Endothelial cell of umbilical vein (primary cell): ENCODE measurements at regions not wholly inside any gene's neighbourhood (a gene's known extent, or its start where the extent isn't known, plus 50 kb on each side); places are given as distances from the start of the nearest gene placed in this dataset.

Experiments
- BruUV-seq: library from RNA; stranded (reverse); fragments of 400-500 nt; replicated peaks from 2 replicates; lab custom pipeline; 2021; lab: Mats Ljungman, UMichigan
- CTCF ChIA-PET: fragments of 300-600, 350-600 bp; sonication (Branson Sonifier 250); formaldehyde crosslinking; loops from one replicate; lab custom pipeline; 2021; ENCODE audit warnings: antibody characterized with exemption, inconsistent platforms; lab: Charles Lee
- POLR2A ChIA-PET: fragments of 300-600, 350-600 bp; sonication (Branson Sonifier 250); formaldehyde crosslinking; loops from one replicate; lab custom pipeline; 2021; ENCODE audit warnings: antibody characterized with exemption, inconsistent platforms; lab: Charles Lee
- DNase-seq: peaks from one replicate; pipeline ENCODE4 v3.0.0-alpha.2; 2011; ENCODE audit warnings: low read depth, low spot score
- FAIRE-seq: peaks from 2 replicates; lab custom pipeline; 2011; peaks lifted over from hg19 to GRCh38; lab: Jason Lieb, UNC
- H2AFZ ChIP-seq: 2 replicates; pipeline ENCODE4 v1.6.0; 2012; ENCODE audit warnings: low read depth, low read length, control low read depth, inconsistent platforms
- H3K27ac ChIP-seq: 2 replicates; pipeline ENCODE4 v1.5.1; 2011; ENCODE audit warnings: low read depth, mild to moderate bottlenecking, control low read depth, low read length, moderate library complexity; ENCODE audit not compliant: insufficient read depth
- H3K27me3 ChIP-seq, 2 experiments: 2 replicates each; pipeline versions ENCODE4 v1.6.0 to v1.6.1; 2011; ENCODE audit warnings: low read length in 2 of 2, mixed read lengths in 1 of 2; ENCODE audit not compliant: control insufficient read depth in 2 of 2, insufficient read depth in 2 of 2
- H3K36me3 ChIP-seq, 2 experiments: 2 replicates in 1 of 2; 3 replicates in 1 of 2; pipeline ENCODE4 v1.5.1; 2011; ENCODE audit warnings: low read length in 2 of 2, mild to moderate bottlenecking in 1 of 2, moderate library complexity in 1 of 2; ENCODE audit not compliant: control insufficient read depth in 2 of 2, insufficient read depth in 2 of 2; ENCODE audit errors: extremely low read depth in 1 of 2
- H3K4me1 ChIP-seq: 3 replicates; pipeline ENCODE4 v1.5.1; 2011; ENCODE audit warnings: mild to moderate bottlenecking, low read length; ENCODE audit not compliant: control insufficient read depth, insufficient read depth; ENCODE audit errors: extremely low read depth
- H3K4me2 ChIP-seq: 2 replicates; pipeline ENCODE4 v1.6.1; 2011; ENCODE audit warnings: low read length, control low read depth, mixed read lengths; ENCODE audit not compliant: insufficient read depth
- H3K4me3 ChIP-seq, 3 experiments: fragments of 200-600 bp in 1 of 3; sonication (generic), shearing (Covaris generic) in 1 of 3; replicated peaks in 1 of 3; 2 replicates each; pipeline ENCODE4 v1.5.1; 2011 to 2016; ENCODE audit warnings: control low read depth in 3 of 3, low read length in 3 of 3, mild to moderate bottlenecking in 2 of 3, inconsistent platforms in 1 of 3, low read depth in 1 of 3, moderate library complexity in 1 of 3; ENCODE audit not compliant: insufficient read depth in 1 of 3
- H3K79me2 ChIP-seq: 2 replicates; pipeline ENCODE4 v1.6.0; 2012; ENCODE audit warnings: low read length, inconsistent platforms; ENCODE audit not compliant: control insufficient read depth, insufficient read depth
- H3K9ac ChIP-seq: replicated peaks from 2 replicates; pipeline ENCODE3; 2011; ENCODE audit warnings: low read length, control low read depth; ENCODE audit not compliant: insufficient read depth; ENCODE audit errors: extremely low read depth
- H3K9me1 ChIP-seq: replicated peaks from 3 replicates; pipeline ENCODE4 v1.6.0; 2011; ENCODE audit warnings: mild to moderate bottlenecking, low read length; ENCODE audit not compliant: control insufficient read depth, insufficient read depth; ENCODE audit errors: extremely low read depth
- H3K9me3 ChIP-seq: replicated peaks from 2 replicates; pipeline ENCODE4 v1.5.1; 2012; ENCODE audit warnings: low read length, inconsistent platforms; ENCODE audit not compliant: control insufficient read depth, insufficient read depth
- H4K20me1 ChIP-seq: replicated peaks from 2 replicates; pipeline ENCODE3; 2011; ENCODE audit warnings: mild to moderate bottlenecking, low read length; ENCODE audit not compliant: control insufficient read depth, insufficient read depth; ENCODE audit errors: extremely low read depth
- CTCF ChIP-seq, 2 donors: IDR thresholded peaks; 1 replicate in 1 of 2; 2 replicates in 1 of 2; pipeline ENCODE4 v1.5.1; 2011; ENCODE audit warnings: low read length in 2 of 2, mild to moderate bottlenecking in 2 of 2, moderate library complexity in 2 of 2, control low read depth in 1 of 2, inconsistent platforms in 1 of 2, low read depth in 1 of 2; ENCODE audit not compliant: insufficient read depth in 1 of 2; ENCODE audit errors: extremely low read depth in 1 of 2
- EZH2 ChIP-seq: IDR thresholded peaks from 2 replicates; pipeline ENCODE4 v1.6.1; 2012; ENCODE audit warnings: borderline replicate concordance, low read depth, mild to moderate bottlenecking, moderate library complexity, low read length, inconsistent platforms; ENCODE audit not compliant: severe bottlenecking
- FOS ChIP-seq: IDR thresholded peaks from 2 replicates; pipeline ENCODE4 v1.6.1; 2011; ENCODE audit warnings: mild to moderate bottlenecking, low read length, moderate library complexity, borderline replicate concordance; ENCODE audit not compliant: insufficient read depth
- GATA2 ChIP-seq: IDR thresholded peaks from 2 replicates; pipeline ENCODE4 v1.7.0; 2011; ENCODE audit warnings: low read depth, mild to moderate bottlenecking, moderate library complexity, mixed read lengths, low read length; ENCODE audit not compliant: insufficient read length, insufficient read depth
- JUN ChIP-seq: IDR thresholded peaks from 2 replicates; pipeline ENCODE4 v1.6.1; 2011; ENCODE audit warnings: borderline replicate concordance, low read depth; ENCODE audit not compliant: insufficient read length, insufficient read depth
- MAX ChIP-seq: IDR thresholded peaks from 2 replicates; pipeline ENCODE4 v1.6.1; 2011; ENCODE audit not compliant: insufficient read depth, insufficient read length
- MYC ChIP-seq: IDR thresholded peaks from one replicate; pipeline ENCODE4 v1.6.1; 2011; ENCODE audit warnings: mild to moderate bottlenecking, low read depth, low read length
- POLR2A ChIP-seq: IDR thresholded peaks from 2 replicates; pipeline ENCODE4 v1.6.1; 2012; ENCODE audit warnings: low read depth, mild to moderate bottlenecking, control low read depth, low read length
- POLR2AphosphoS5 ChIP-seq: IDR thresholded peaks from 2 replicates; pipeline ENCODE4 v1.6.1; 2012; ENCODE audit warnings: low read depth, mild to moderate bottlenecking, control low read depth, low read length, moderate library complexity; ENCODE audit not compliant: insufficient read depth
- dilution Hi-C: fragments of 300-500 bp; cut with MboI; formaldehyde crosslinking; loops from one replicate; pipeline ENCODE4 v1.15.0; 2019; ENCODE audit warnings: low sequenced_read_pairs; ENCODE audit not compliant: extremely low pct_ligation_motif_present
- intact Hi-C: fragments of 100-400 bp; cut with micrococcal nuclease; formaldehyde crosslinking; loops from one replicate; pipeline ENCODE4 v1.10.0; 2022

GRCh38 chr14:40727107-40727506, 879.6 kb upstream of the LRFN5 start:
- H3K27ac ChIP-seq = no peak overlapping the region
- no TSS peak for BruUV-seq
- H3K79me2 ChIP-seq = no peaks in the 10 kb centered on the region
- no peak overlapping the region for H3K4me3 ChIP-seq
- no peak overlapping the region for H3K9ac ChIP-seq
- no peaks in the 10 kb centered on the region for H3K4me1 ChIP-seq
- no peak overlapping the region for H2AFZ ChIP-seq
- intact Hi-C loops = no loop called here
- POLR2A ChIA-PET = no interaction called here
- FAIRE-seq (no peak), DNase-seq (no peak)
- no peak overlapping the region for H3K4me2 ChIP-seq
- peaks cover 3% of the 10 kb centered on the region for H3K9me3 ChIP-seq
- no peak for TF ChIP-seq EZH2
- TF ChIP-seq GATA2 = no peak
- TF ChIP-seq MAX = no peak
- no peak for TF ChIP-seq POLR2AphosphoS5
- no peaks in the 10 kb centered on the region for H3K36me3 ChIP-seq
- CTCF ChIA-PET = no interaction called here
- H4K20me1 ChIP-seq = no peaks in the 10 kb centered on the region
- dilution Hi-C loops = no loop called here
- no peaks in the 10 kb centered on the region for H3K9me1 ChIP-seq
- H3K27me3 ChIP-seq = no peaks in the 10 kb centered on the region

GRCh38 chr14:40713387-40713786, 893.3 kb upstream of the LRFN5 start:
- H3K9ac ChIP-seq = no peak overlapping the region
- no TSS peak for BruUV-seq
- H3K4me3 ChIP-seq = no peak overlapping the region
- TF ChIP-seq POLR2A (no peak), JUN (no peak), EZH2 (no peak), POLR2AphosphoS5 (no peak), CTCF (IDR thresholded peaks at IDR 0.05; ENCODE audit: extremely low read depth in 1 of 2, insufficient read depth in 1 of 2, low read depth in 1 of 2, low read length in 2 of 2) (no peak), GATA2 (no peak), FOS (no peak), MAX (no peak), MYC (no peak)
- dilution Hi-C loops (no loop called here), intact Hi-C loops (no loop called here)
- no peaks in the 10 kb centered on the region for H3K36me3 ChIP-seq
- ChIA-PET CTCF (no interaction called here), POLR2A (no interaction called here)
- H3K4me2 ChIP-seq = no peak overlapping the region
- no peaks in the 10 kb centered on the region for H3K9me1 ChIP-seq
- DNase-seq (no peak), FAIRE-seq (no peak)
- no peaks in the 10 kb centered on the region for H4K20me1 ChIP-seq
- no peak overlapping the region for H3K27ac ChIP-seq
- H3K9me3 ChIP-seq = no peaks in the 10 kb centered on the region
- H3K27me3 ChIP-seq = no peaks in the 10 kb centered on the region
- no peaks in the 10 kb centered on the region for H3K79me2 ChIP-seq
- H2AFZ ChIP-seq = no peak overlapping the region
- no peaks in the 10 kb centered on the region for H3K4me1 ChIP-seq
